ENCODE measurements at regions not wholly inside any gene's neighbourhood (a gene's known extent, or its start where the extent isn't known, plus 50 kb on each side); places are given as distances from the start of the nearest gene placed in this dataset.

- TF ChIP-seq ARHGAP35 (IDR thresholded peaks at IDR 0.05; ENCODE audit: partially characterized antibody): no peak
- no peak for TF ChIP-seq ZNF609 (CRISPR knock-in tag; IDR thresholded peaks at IDR 0.05; ENCODE audit: borderline replicate concordance)
These were observed 115.6 kb upstream of the ID2 start (continued) for GRCh38 chr2:8566155-8566670.

GRCh38 chr2:8566774-8567468 is 114.9 kb upstream of the ID2 start:
- Histone ChIP-seq H3K36me3 (ENCODE audit: control insufficient read depth, insufficient read depth, low read length) (no peaks in the 10 kb centered on the region), H3K4me2 (ENCODE audit: insufficient read depth, low read length) (no peak overlapping the region), H2AFZ (ENCODE audit: low read depth, low read length) (no peak overlapping the region), H3K27ac (ENCODE audit: extremely low read depth, low read depth, low read length) (no peak overlapping the region), H3K27me3 (ENCODE audit: control insufficient read depth in 2 of 2, insufficient read depth in 2 of 2, low read length in 2 of 2) (peaks cover 34 to 77% of the 10 kb centered on the region in 2 experiments), H3K9me3 (replicated peaks; ENCODE audit: control insufficient read depth, insufficient read depth, low read depth, low read length) (no peaks in the 10 kb centered on the region), H4K20me1 (replicated peaks; ENCODE audit: control insufficient read depth, insufficient read depth, low read length) (no peaks in the 10 kb centered on the region), H3K9ac (ENCODE audit: insufficient read depth in 1 of 2, low read depth in 2 of 2, low read length in 2 of 2) (no peak overlapping the region), H3K9me1 (ENCODE audit: control insufficient read depth, insufficient read depth, low read length) (no peaks in the 10 kb centered on the region), H3K79me2 (ENCODE audit: control insufficient read depth, insufficient read depth, low read length) (no peaks in the 10 kb centered on the region), H3K4me1 (replicated peaks in 1 of 2; ENCODE audit: control insufficient read depth in 2 of 2, insufficient read depth in 2 of 2, low read length in 2 of 2) (peaks cover 0 to 6% of the 10 kb centered on the region in 2 experiments; a peak in 1 of 5 replicates), H3K4me3 (no peak overlapping the region)
- ChIA-PET POLR2A (interaction anchor here (0.8 to 1.2 kb wide), 5 partner anchors 9 to 115 kb away, joined by 3 to 4 read pairs (median 3); partner anchors contain the start of gene ID2), CTCF (ENCODE audit: low intra/inter-chr PET ratio) (no interaction called here)
- WGBS (ENCODE audit: insufficient coverage, low coverage, missing lambda C conversion rate): 18% methylated on average over 14 of the region's 15 CpGs
- FAIRE-seq (no peak), DNase-seq (ENCODE audit: extremely low read depth in 1 of 4, low spot score in 3 of 4) (no peak), ATAC-seq (peak; percentile 68)
- intact Hi-C loops (cut with micrococcal nuclease): no loop called here
- BruUV-seq (replicated peaks): no TSS peak
- in situ Hi-C loops (cut with MboI): no loop called here
- TF ChIP-seq HEY1 (CRISPR knock-in tag; IDR thresholded peaks at IDR 0.05; ENCODE audit: borderline replicate concordance): no peak
- TF ChIP-seq NRF1 (conservative IDR thresholded peaks at IDR 0.05 in 1 of 2, IDR thresholded peaks at IDR 0.05 in 1 of 2): 0 out of 4 replicates have a peak, but pooled peaks of 1 of the 2 experiments have one; percentile 10
- TF ChIP-seq RFX1 (IDR thresholded peaks at IDR 0.05): peak; percentile 79

All from K562 (cell line).